ENCODE measurements at regions not wholly inside any gene's neighbourhood (a gene's known extent, or its start where the extent isn't known, plus 50 kb on each side); places are given as distances from the start of the nearest gene placed in this dataset.

DNA sequence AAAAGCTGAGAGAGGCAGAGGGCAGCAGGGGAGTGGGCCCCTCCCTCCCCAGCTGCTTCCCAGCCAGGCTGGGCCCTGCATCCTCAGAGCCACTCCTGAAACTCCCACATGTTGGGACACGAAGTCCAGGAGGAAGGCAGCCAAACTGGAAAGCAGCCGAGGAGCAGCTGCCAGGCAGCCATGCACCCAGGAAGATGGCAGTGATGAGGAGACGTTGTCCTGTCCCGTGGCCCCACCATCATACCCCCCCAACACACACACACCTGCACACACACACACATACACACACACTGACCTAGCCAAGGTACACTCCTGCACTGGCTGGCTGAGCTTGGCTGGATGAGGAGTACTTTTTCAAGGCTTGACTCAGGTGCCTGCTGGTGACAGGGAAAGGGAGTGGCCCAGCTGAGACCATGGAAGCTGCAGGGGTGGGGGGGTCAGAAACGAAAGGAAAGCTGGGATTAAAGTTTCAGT, 106.0 kb downstream of the CYP26B1 start:
- intact Hi-C loops (cut with DNase I): no loop called here
- ATAC-seq (no peak), DNase-seq (no peak)
- Histone ChIP-seq H3K27ac (no peak overlapping the region), H3K4me1 (no peaks in the 10 kb centered on the region), H3K4me3 (no peak overlapping the region), H3K9me3 (peaks cover 10% of the 10 kb centered on the region), H3K36me3 (ENCODE audit: insufficient read depth in 1 of 2, low read depth in 1 of 2) (no peaks in the 10 kb centered on the region), H3K27me3 (ENCODE audit: insufficient read depth in 3 of 3, low read length in 2 of 3) (peaks cover 0 to 3% (median 0%) of the 10 kb centered on the region in 3 donors)
- TF ChIP-seq, protein P1, sequence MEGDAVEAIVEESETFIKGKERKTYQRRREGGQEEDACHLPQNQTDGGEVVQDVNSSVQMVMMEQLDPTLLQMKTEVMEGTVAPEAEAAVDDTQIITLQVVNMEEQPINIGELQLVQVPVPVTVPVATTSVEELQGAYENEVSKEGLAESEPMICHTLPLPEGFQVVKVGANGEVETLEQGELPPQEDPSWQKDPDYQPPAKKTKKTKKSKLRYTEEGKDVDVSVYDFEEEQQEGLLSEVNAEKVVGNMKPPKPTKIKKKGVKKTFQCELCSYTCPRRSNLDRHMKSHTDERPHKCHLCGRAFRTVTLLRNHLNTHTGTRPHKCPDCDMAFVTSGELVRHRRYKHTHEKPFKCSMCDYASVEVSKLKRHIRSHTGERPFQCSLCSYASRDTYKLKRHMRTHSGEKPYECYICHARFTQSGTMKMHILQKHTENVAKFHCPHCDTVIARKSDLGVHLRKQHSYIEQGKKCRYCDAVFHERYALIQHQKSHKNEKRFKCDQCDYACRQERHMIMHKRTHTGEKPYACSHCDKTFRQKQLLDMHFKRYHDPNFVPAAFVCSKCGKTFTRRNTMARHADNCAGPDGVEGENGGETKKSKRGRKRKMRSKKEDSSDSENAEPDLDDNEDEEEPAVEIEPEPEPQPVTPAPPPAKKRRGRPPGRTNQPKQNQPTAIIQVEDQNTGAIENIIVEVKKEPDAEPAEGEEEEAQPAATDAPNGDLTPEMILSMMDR (IDR thresholded peaks at IDR 0.05): no peak
- WGBS, 3 donors: 19 to 40% (median 26%) methylated on average over 5 of the region's 5 CpGs

DNA sequence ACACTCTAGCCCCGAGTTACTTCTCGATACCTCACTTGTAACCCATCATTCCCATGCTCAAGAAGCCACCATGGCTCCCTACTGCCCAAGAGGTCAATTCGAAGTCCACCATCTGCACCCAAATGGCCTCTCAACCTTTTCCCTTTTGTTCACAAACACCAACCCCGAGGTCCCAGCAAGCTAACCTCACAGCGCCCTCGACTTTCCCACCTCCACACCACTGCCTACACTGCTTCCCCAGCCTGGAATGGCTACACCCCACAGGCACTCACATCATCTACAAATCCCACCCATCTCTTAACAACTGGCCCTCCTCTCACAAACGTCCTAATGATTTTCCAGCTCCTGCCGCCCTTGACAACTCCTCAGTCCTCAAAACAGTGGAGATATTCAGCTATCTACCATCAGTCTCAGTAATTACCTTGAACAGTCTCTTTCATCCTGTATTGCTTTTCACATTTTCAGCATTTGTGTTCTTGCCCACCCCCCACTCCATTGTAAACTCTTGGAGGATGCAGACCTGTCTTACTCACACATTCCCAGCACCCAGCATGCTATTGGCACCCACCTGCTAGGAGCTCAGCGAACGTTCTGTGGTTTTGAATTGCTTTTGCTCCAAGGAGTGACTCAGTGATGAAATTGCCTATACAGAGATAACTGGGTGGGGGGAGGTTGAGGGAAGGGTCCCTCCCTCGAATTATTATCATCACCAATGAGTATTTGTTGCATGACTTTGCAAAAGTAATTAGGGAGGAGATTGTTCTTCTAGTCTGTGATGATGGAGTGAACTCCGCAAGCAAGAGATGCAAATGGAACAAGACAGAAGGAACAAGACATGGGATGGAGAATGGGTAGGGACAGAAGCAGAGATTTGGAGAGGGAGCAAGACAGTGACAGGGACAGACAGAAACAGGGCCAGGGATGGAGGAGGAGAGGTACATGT, 106.8 kb downstream of the CYP26B1 start:
- no peaks in the 10 kb centered on the region for H3K36me3 ChIP-seq (ENCODE audit: insufficient read depth in 1 of 2, low read depth in 1 of 2)
- intact Hi-C loops (cut with DNase I): no loop called here
- no peak for ATAC-seq
- H3K4me1 ChIP-seq: no peaks in the 10 kb centered on the region
- H3K4me3 ChIP-seq: no peak overlapping the region
- H3K27ac ChIP-seq: no peak overlapping the region
- no peak for DNase-seq
- TF ChIP-seq, protein P1 (IDR thresholded peaks at IDR 0.05): no peak
- peaks cover 0 to 3% (median 0%) of the 10 kb centered on the region in 3 donors for H3K27me3 ChIP-seq (ENCODE audit: insufficient read depth in 3 of 3, low read length in 2 of 3)
- H3K9me3 ChIP-seq: peaks cover 10% of the 10 kb centered on the region
- WGBS, 3 donors: 75 to 80% (median 78%) methylated on average over 12 of the region's 12 CpGs

GRCh38 chr2:72038524-72038923, 109.1 kb downstream of the CYP26B1 start:
- Histone ChIP-seq H3K9me3 (no peaks in the 10 kb centered on the region), H3K36me3 (ENCODE audit: insufficient read depth in 1 of 2, low read depth in 1 of 2) (no peaks in the 10 kb centered on the region), H3K27ac (no peak overlapping the region), H3K4me1 (no peaks in the 10 kb centered on the region), H3K4me3 (no peak overlapping the region), H3K27me3 (ENCODE audit: insufficient read depth in 3 of 3, low read length in 2 of 3) (peaks cover 0 to 3% (median 0%) of the 10 kb centered on the region in 3 donors)
- WGBS, 3 donors: 88 to 94% (median 91%) methylated on average over 5 of the region's 5 CpGs
- no peak for DNase-seq
- no peak for ATAC-seq
- TF ChIP-seq, protein P1 (IDR thresholded peaks at IDR 0.05): no peak
- intact Hi-C loops (cut with DNase I): no loop called here

DNA sequence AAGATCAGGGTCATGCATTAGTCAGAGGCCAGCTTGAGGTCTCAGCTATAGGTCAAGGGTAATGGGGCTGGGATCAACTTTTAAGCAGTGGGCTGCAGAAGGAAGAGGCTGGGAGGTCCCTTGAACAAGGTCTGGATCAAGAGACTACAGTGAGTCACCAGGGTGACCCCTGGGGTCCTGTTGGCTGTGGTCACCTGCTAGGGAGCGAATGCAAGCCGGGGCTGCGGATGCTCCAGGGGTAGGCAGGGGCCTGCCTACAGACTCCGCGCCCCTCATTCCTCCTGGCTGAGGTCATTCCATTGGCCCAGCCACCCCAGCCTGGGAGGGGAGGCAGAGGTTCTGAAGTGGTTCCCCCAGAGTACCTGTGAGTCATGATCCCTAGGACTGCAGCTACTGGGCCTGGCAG, 110.4 kb downstream of the CYP26B1 start:
- no peaks in the 10 kb centered on the region for H3K9me3 ChIP-seq
- ATAC-seq (no peak), DNase-seq (no peak)
- TF ChIP-seq, protein P1 (IDR thresholded peaks at IDR 0.05): no peak
- WGBS, 3 donors: 74 to 95% (median 92%) methylated on average over 5 of the region's 5 CpGs
- no peak overlapping the region for H3K27ac ChIP-seq
- intact Hi-C loops (cut with DNase I): no loop called here
- H3K4me3 ChIP-seq: no peak overlapping the region
- peaks cover 0 to 3% (median 0%) of the 10 kb centered on the region in 3 donors for H3K27me3 ChIP-seq (ENCODE audit: insufficient read depth in 3 of 3, low read length in 2 of 3)
- H3K4me1 ChIP-seq: no peaks in the 10 kb centered on the region
- no peaks in the 10 kb centered on the region for H3K36me3 ChIP-seq (ENCODE audit: insufficient read depth in 1 of 2, low read depth in 1 of 2)

Data from psoas muscle (tissue), 7 donors.